ENCODE measurements at regions not wholly inside any gene's neighbourhood (a gene's known extent, or its start where the extent isn't known, plus 50 kb on each side); places are given as distances from the start of the nearest gene placed in this dataset.
A peak's percentile ranks its signal among the peaks of the same experiment; 100 is the strongest.

GRCh38 chr16:65415460-65415859, 293.6 kb upstream of the CDH11 start:
- no peak overlapping the region for H3K4me3 ChIP-seq (ENCODE audit: insufficient read depth, low read depth, low read length)
- H3K9me1 ChIP-seq (ENCODE audit: insufficient read depth, low read length) = no peaks in the 10 kb centered on the region
- no peaks in the 10 kb centered on the region for H4K20me1 ChIP-seq (ENCODE audit: insufficient read depth, low read length)
- H3K23ac ChIP-seq (ENCODE audit: low read depth, low read length) = no peak overlapping the region
- ChIA-PET POLR2A (ENCODE audit: unreplicated experiment) (interaction anchor here (0.7 kb wide), 1 partner anchor 29 kb away, joined by 3 read pairs; no protein-coding TSS in a partner anchor), CTCF (no interaction called here)
- intact Hi-C loops (cut with micrococcal nuclease) (no loop called here), in situ Hi-C loops (cut with MboI; ENCODE audit: low sequenced_read_pairs) (no loop called here), dilution Hi-C loops (cut with HindIII; ENCODE audit: low sequenced_read_pairs, unreplicated experiment) (no loop called here)
- no peak overlapping the region for H2BK120ac ChIP-seq (ENCODE audit: low read depth, low read length)
- H3K27me3 ChIP-seq (ENCODE audit: control insufficient read depth, insufficient read depth, low read length) = no peaks in the 10 kb centered on the region
- WGBS, 2 experiments (ENCODE audit: extremely low coverage in 2 of 2, insufficient read length in 1 of 2) = no CpG with 5 or more reads among the region's 3 CpGs
- H3K79me1 ChIP-seq (ENCODE audit: low read depth in 1 of 2, low read length in 2 of 2) = no peaks in the 10 kb centered on the region
- no peak overlapping the region for H2BK15ac ChIP-seq (ENCODE audit: low read depth, low read length)
- H3K9ac ChIP-seq (ENCODE audit: low read depth, low read length) = no peak overlapping the region
- H4K5ac ChIP-seq (ENCODE audit: low read depth, low read length) = no peak overlapping the region
- H3K27ac ChIP-seq (ENCODE audit: insufficient read depth, low read length) = no peak overlapping the region
- no peaks in the 10 kb centered on the region for H3K4me1 ChIP-seq (ENCODE audit: control insufficient read depth, insufficient read depth, low read length)
- H3K4me2 ChIP-seq (ENCODE audit: low read depth, low read length) = no peak overlapping the region
- H2AFZ ChIP-seq (replicated peaks; ENCODE audit: low read length, poor library complexity) = no peak overlapping the region
- TF ChIP-seq NFE2L2 (IDR thresholded peaks at IDR 0.05; ENCODE audit: low read depth, low read length) (no peak), CTCF (conservative IDR thresholded peaks at IDR 0.05; ENCODE audit: low read depth, low read length) (no peak), CHD1 (IDR thresholded peaks at IDR 0.05; ENCODE audit: low read depth, low read length) (no peak)
- peaks cover 3% of the 10 kb centered on the region; the same call in 1 of the 2 replicates for H3K9me3 ChIP-seq (ENCODE audit: control insufficient read depth, insufficient read depth, low read length)
- H3K4ac ChIP-seq (ENCODE audit: low read depth, low read length) = no peak overlapping the region
- no peak overlapping the region for H4K91ac ChIP-seq (ENCODE audit: insufficient read depth, low read depth, low read length)
- no peak overlapping the region for H4K8ac ChIP-seq (ENCODE audit: low read depth in 2 of 2, low read length in 2 of 2)
- H3K14ac ChIP-seq (replicated peaks; ENCODE audit: low read depth, low read length) = no peak overlapping the region
- no peak overlapping the region for H2AK9ac ChIP-seq (replicated peaks; ENCODE audit: low read depth, low read length, poor library complexity)
- BruUV-seq (replicated peaks) = no TSS peak
- no peak overlapping the region for H2BK5ac ChIP-seq (ENCODE audit: low read depth, low read length, poor library complexity, severe bottlenecking)
- no peaks in the 10 kb centered on the region for H3K36me3 ChIP-seq (ENCODE audit: control insufficient read depth, insufficient read depth, low read length)
- ATAC-seq (ENCODE audit: low read depth) (no peak), DNase-seq (peak; percentile 12)
- H2BK20ac ChIP-seq (ENCODE audit: low read depth, low read length) = no peak overlapping the region
- no peak overlapping the region for H3K56ac ChIP-seq (ENCODE audit: extremely low read depth, insufficient read depth, low read length)
- no peak overlapping the region for H2AK5ac ChIP-seq (ENCODE audit: low read depth, low read length)
- peak overlapping the region; percentile 42; the same call in 1 of the 2 replicates for H3K18ac ChIP-seq (ENCODE audit: low read depth, low read length)
